ENCODE measurements at regions not wholly inside any gene's neighbourhood (a gene's known extent, or its start where the extent isn't known, plus 50 kb on each side); places are given as distances from the start of the nearest gene placed in this dataset.

GRCh38 chr12:81956468-81956860 lies 197.3 kb upstream of the PPFIA2 start:
- TF ChIP-seq CTCF (conservative IDR thresholded peaks at IDR 0.05; ENCODE audit: low read depth, low read length): no peak
- H3K4me3 ChIP-seq (ENCODE audit: low read depth, low read length): no peak overlapping the region
- DNase-seq (ENCODE audit: low read depth): no peak

GRCh38 chr12:81953541-81953940 lies 194.4 kb upstream of the PPFIA2 start:
- TF ChIP-seq CTCF (conservative IDR thresholded peaks at IDR 0.05; ENCODE audit: low read depth, low read length): no peak
- H3K4me3 ChIP-seq (ENCODE audit: low read depth, low read length): no peak overlapping the region
- no peak for DNase-seq (ENCODE audit: low read depth)

- DNase-seq (ENCODE audit: low read depth): no peak
- no peak for TF ChIP-seq CTCF (conservative IDR thresholded peaks at IDR 0.05; ENCODE audit: low read depth, low read length)
- H3K4me3 ChIP-seq (ENCODE audit: low read depth, low read length): no peak overlapping the region
Measured at GRCh38 chr12:81950871-81951270, 191.7 kb upstream of the PPFIA2 start.

GRCh38 chr12:81949841-81950308 lies 190.7 kb upstream of the PPFIA2 start:
- TF ChIP-seq CTCF (conservative IDR thresholded peaks at IDR 0.05; ENCODE audit: low read depth, low read length): no peak
- DNase-seq (ENCODE audit: low read depth): no peak

GRCh38 chr12:81949416-81949815 lies 190.3 kb upstream of the PPFIA2 start:
- H3K4me3 ChIP-seq (ENCODE audit: low read depth, low read length): no peak overlapping the region
- TF ChIP-seq CTCF (conservative IDR thresholded peaks at IDR 0.05; ENCODE audit: low read depth, low read length): no peak
- DNase-seq (ENCODE audit: low read depth): no peak

More at GRCh38 chr12:81949841-81950308, 190.7 kb upstream of the PPFIA2 start:
- H3K4me3 ChIP-seq (ENCODE audit: low read depth, low read length): no peak overlapping the region

- no peak for TF ChIP-seq CTCF (conservative IDR thresholded peaks at IDR 0.05; ENCODE audit: low read depth, low read length)
- H3K4me3 ChIP-seq (ENCODE audit: low read depth, low read length): no peak overlapping the region
Measured at GRCh38 chr12:81944886-81945285, 185.7 kb upstream of the PPFIA2 start.

GRCh38 chr12:81942594-81942993 lies 183.4 kb upstream of the PPFIA2 start:
- DNase-seq (ENCODE audit: low read depth): no peak
- no peak for TF ChIP-seq CTCF (conservative IDR thresholded peaks at IDR 0.05; ENCODE audit: low read depth, low read length)

More at GRCh38 chr12:81944886-81945285, 185.7 kb upstream of the PPFIA2 start:
- no peak for DNase-seq (ENCODE audit: low read depth)

More at GRCh38 chr12:81942594-81942993, 183.4 kb upstream of the PPFIA2 start:
- no peak overlapping the region for H3K4me3 ChIP-seq (ENCODE audit: low read depth, low read length)

Data from epithelial cell of proximal tubule (primary cell).